Activated T-helper 17 cell treated with anti-CD3 and anti-CD28 coated beads, Interleukin-2, amount 50 U/mL, for 72 hours (primary cell): ENCODE measurements at regions not wholly inside any gene's neighbourhood (a gene's known extent, or its start where the extent isn't known, plus 50 kb on each side); places are given as distances from the start of the nearest gene placed in this dataset.
"Not testable (repeated sequence)": the region's sequence is repeated elsewhere in the genome, so short reads cannot be mapped to it uniquely, and the experiment has no call there.

Experiments used
- ATAC-seq: fragments of 150-1000 bp; cut with Tn5 transposase; replicated peaks from 2 replicates; pipeline ENCODE4 v1.10.0; 2021; ENCODE audit warnings: mild to moderate bottlenecking, moderate library complexity
- H3K27ac Mint-ChIP-seq: one replicate; pipeline ENCODE4 v1.8.0; 2022; ENCODE audit warnings: mixed read lengths
- H3K27me3 Mint-ChIP-seq: one replicate; pipeline ENCODE4 v1.8.0; 2022; ENCODE audit warnings: mixed read lengths
- H3K36me3 Mint-ChIP-seq: one replicate; pipeline ENCODE4 v1.8.0; 2022; ENCODE audit warnings: low read depth, mild to moderate bottlenecking, mixed read lengths
- H3K4me1 Mint-ChIP-seq: one replicate; pipeline ENCODE4 v1.8.0; 2022; ENCODE audit warnings: mixed read lengths
- H3K4me3 Mint-ChIP-seq: one replicate; pipeline ENCODE4 v1.8.0; 2022; ENCODE audit warnings: mild to moderate bottlenecking, mixed read lengths
- H3K9me3 Mint-ChIP-seq: one replicate; pipeline ENCODE4 v1.8.0; 2022; ENCODE audit warnings: mixed read lengths

- Mint-ChIP-seq H3K9me3 (peaks cover 6% of the 10 kb centered on the region), H3K27me3 (no peaks in the 10 kb centered on the region), H3K4me3 (no peak overlapping the region), H3K27ac (no peak overlapping the region), H3K36me3 (no peaks in the 10 kb centered on the region), H3K4me1 (no peaks in the 10 kb centered on the region)
- ATAC-seq = no peak
Observed at GRCh38 chr4:117916728-117917127, 117.6 kb upstream of the NDST3 start.

- H3K27ac Mint-ChIP-seq, H3K27me3 Mint-ChIP-seq, H3K4me1 Mint-ChIP-seq, H3K9me3 Mint-ChIP-seq, H3K36me3 Mint-ChIP-seq, ATAC-seq, H3K4me3 Mint-ChIP-seq: not testable (repeated sequence)
Observed at GRCh38 chr4:117922311-117922710, 112.0 kb upstream of the NDST3 start.

GRCh38 chr4:117927823-117928222 lies 106.5 kb upstream of the NDST3 start:
- H3K27ac Mint-ChIP-seq, ATAC-seq, H3K9me3 Mint-ChIP-seq, H3K4me3 Mint-ChIP-seq, H3K36me3 Mint-ChIP-seq, H3K27me3 Mint-ChIP-seq, H3K4me1 Mint-ChIP-seq: not testable (repeated sequence)

- no peaks in the 10 kb centered on the region for H3K36me3 Mint-ChIP-seq
- no peaks in the 10 kb centered on the region for H3K27me3 Mint-ChIP-seq
- ATAC-seq = no peak
- no peak overlapping the region for H3K4me3 Mint-ChIP-seq
- H3K9me3 Mint-ChIP-seq = peaks cover 16% of the 10 kb centered on the region
- H3K4me1 Mint-ChIP-seq = no peaks in the 10 kb centered on the region
- H3K27ac Mint-ChIP-seq = no peak overlapping the region
Observed at GRCh38 chr4:117941611-117942010, 92.7 kb upstream of the NDST3 start.

GRCh38 chr4:117949621-117950020 lies 84.7 kb upstream of the NDST3 start:
- Mint-ChIP-seq H3K4me3 (no peak overlapping the region), H3K36me3 (no peaks in the 10 kb centered on the region), H3K27me3 (no peaks in the 10 kb centered on the region), H3K4me1 (no peaks in the 10 kb centered on the region), H3K9me3 (peaks cover 10% of the 10 kb centered on the region), H3K27ac (no peak overlapping the region)
- no peak for ATAC-seq

- peaks cover 7% of the 10 kb centered on the region for H3K9me3 Mint-ChIP-seq
- H3K27me3 Mint-ChIP-seq = no peaks in the 10 kb centered on the region
- H3K4me1 Mint-ChIP-seq = no peaks in the 10 kb centered on the region
- no peak overlapping the region for H3K4me3 Mint-ChIP-seq
- H3K36me3 Mint-ChIP-seq = no peaks in the 10 kb centered on the region
- no peak overlapping the region for H3K27ac Mint-ChIP-seq
- no peak for ATAC-seq
Observed at GRCh38 chr4:117957571-117957970, 76.7 kb upstream of the NDST3 start.

GRCh38 chr4:117965622-117966021 lies 68.7 kb upstream of the NDST3 start:
- Mint-ChIP-seq H3K9me3 (peaks cover 8% of the 10 kb centered on the region), H3K36me3 (no peaks in the 10 kb centered on the region), H3K27me3 (no peaks in the 10 kb centered on the region), H3K4me1 (no peaks in the 10 kb centered on the region), H3K4me3 (no peak overlapping the region), H3K27ac (no peak overlapping the region)
- no peak for ATAC-seq

- peaks cover 8% of the 10 kb centered on the region for H3K9me3 Mint-ChIP-seq
- H3K4me3 Mint-ChIP-seq = no peak overlapping the region
- ATAC-seq = no peak
- H3K27ac Mint-ChIP-seq = no peak overlapping the region
- no peaks in the 10 kb centered on the region for H3K36me3 Mint-ChIP-seq
- H3K4me1 Mint-ChIP-seq = no peaks in the 10 kb centered on the region
- no peaks in the 10 kb centered on the region for H3K27me3 Mint-ChIP-seq
Observed at GRCh38 chr4:117968606-117969005, 65.7 kb upstream of the NDST3 start.

- Mint-ChIP-seq H3K4me3 (no peak overlapping the region), H3K27me3 (no peaks in the 10 kb centered on the region), H3K4me1 (no peaks in the 10 kb centered on the region), H3K9me3 (peaks cover 4% of the 10 kb centered on the region), H3K36me3 (no peaks in the 10 kb centered on the region), H3K27ac (no peak overlapping the region)
- ATAC-seq = no peak
Observed at GRCh38 chr4:117971403-117971802, 62.9 kb upstream of the NDST3 start.

GRCh38 chr4:117983541-117984365 lies 50.5 kb upstream of the NDST3 start:
- Mint-ChIP-seq H3K27ac (no peak overlapping the region), H3K4me1 (no peaks in the 10 kb centered on the region), H3K4me3 (no peak overlapping the region), H3K27me3 (peaks cover 4% of the 10 kb centered on the region), H3K9me3 (peaks cover 4% of the 10 kb centered on the region), H3K36me3 (no peaks in the 10 kb centered on the region)
- no peak for ATAC-seq

GRCh38 chr4:117984366-117984680 lies 50.0 kb upstream of the NDST3 start:
- Mint-ChIP-seq H3K4me3 (no peak overlapping the region), H3K27me3 (peaks cover 1% of the 10 kb centered on the region), H3K36me3 (no peaks in the 10 kb centered on the region), H3K4me1 (no peaks in the 10 kb centered on the region), H3K27ac (no peak overlapping the region), H3K9me3 (peaks cover 2% of the 10 kb centered on the region)
- ATAC-seq = no peak
